HepG2 (cell line): ENCODE measurements at regions not wholly inside any gene's neighbourhood (a gene's known extent, or its start where the extent isn't known, plus 50 kb on each side); places are given as distances from the start of the nearest gene placed in this dataset.
"Not testable (repeated sequence)": the region's sequence is repeated elsewhere in the genome, so short reads cannot be mapped to it uniquely, and the experiment has no call there.

Experiments used
- ATAC-seq: fragments of 200-7000 bp; cut with Tn5 transposase; 3 replicates; pipeline ENCODE4 v1.9.1; 2020; ENCODE audit warnings: mild to moderate bottlenecking, moderate library complexity
- BruUV-seq: library from RNA; stranded (reverse); fragments of 400-500 nt; replicated peaks from 2 replicates; lab custom pipeline; 2021; lab: Mats Ljungman, UMichigan
- CTCF ChIA-PET: fragments of 300-600 bp; formaldehyde crosslinking; extraction: SDS; loops from one replicate; lab custom pipeline; 2021; ENCODE audit warnings: low total read pairs, inconsistent platforms, low intra/inter-chr PET ratio; lab: Yijun Ruan, JAX
- POLR2A ChIA-PET: fragments of 350-600 bp; sonication (Branson Sonifier 250); formaldehyde crosslinking; loops from one replicate; lab custom pipeline; 2020; ENCODE audit warnings: antibody characterized with exemption, inconsistent platforms; lab: Yijun Ruan, JAX
- DNase-seq: peaks from one replicate; pipeline ENCODE4 v3.0.0-alpha.2; 2015; ENCODE audit warnings: low spot score
- FAIRE-seq: peaks from 3 replicates; lab custom pipeline; 2011; peaks lifted over from hg19 to GRCh38; lab: Jason Lieb, UNC
- H2AFZ ChIP-seq: one replicate; pipeline ENCODE4 v1.6.1; 2011; ENCODE audit warnings: low read length, inconsistent platforms
- H3K27ac ChIP-seq: fragments of 300-600 bp; 3 replicates; pipeline ENCODE4 v1.8.0; 2011; ENCODE audit warnings: mixed run types, mild to moderate bottlenecking, mixed read lengths, low read length, inconsistent platforms; ENCODE audit not compliant: insufficient read depth; ENCODE audit errors: extremely low read length
- H3K27me3 ChIP-seq, 2 experiments: fragments of 200-600 bp in 1 of 2; 2 replicates in 1 of 2; 3 replicates in 1 of 2; pipeline versions ENCODE4 v1.6.0 to v1.8.0; 2011; ENCODE audit warnings: low read length in 2 of 2, mild to moderate bottlenecking in 2 of 2, moderate library complexity in 2 of 2, inconsistent platforms in 1 of 2; ENCODE audit not compliant: insufficient read depth in 2 of 2, control insufficient read depth in 1 of 2
- H3K36me3 ChIP-seq, 2 experiments: fragments of 200-600 bp in 1 of 2; replicated peaks in 1 of 2; 2 replicates in 1 of 2; 3 replicates in 1 of 2; pipeline versions ENCODE4 v1.5.1 to v1.8.0; 2011; ENCODE audit warnings: low read length in 2 of 2, inconsistent platforms in 1 of 2; ENCODE audit not compliant: insufficient read depth in 2 of 2, control insufficient read depth in 1 of 2
- H3K4me1 ChIP-seq: 2 replicates; pipeline ENCODE4 v1.5.1; 2012; ENCODE audit warnings: low read length, inconsistent platforms; ENCODE audit not compliant: insufficient read depth
- H3K4me2 ChIP-seq: 2 replicates; pipeline ENCODE4 v1.6.0; 2011; ENCODE audit warnings: low read depth, low read length, inconsistent platforms
- H3K4me3 ChIP-seq, 3 experiments: fragments of 200-600 bp in 1 of 3; sonication (generic), shearing (Covaris generic) in 1 of 3; replicated peaks in 1 of 3; 2 replicates each; pipeline ENCODE4 v1.5.1; 2011 to 2016; ENCODE audit warnings: low read length in 3 of 3, inconsistent platforms in 2 of 3, low read depth in 2 of 3, mild to moderate bottlenecking in 2 of 3, control low read depth in 1 of 3, mixed read lengths in 1 of 3; ENCODE audit not compliant: insufficient read depth in 1 of 3
- H3K79me2 ChIP-seq: one replicate; pipeline ENCODE4 v1.6.1; 2011; ENCODE audit warnings: low read length, inconsistent platforms; ENCODE audit not compliant: insufficient read depth
- H3K9ac ChIP-seq: 2 replicates; pipeline ENCODE4 v1.6.0; 2011; ENCODE audit warnings: mild to moderate bottlenecking, low read depth, low read length, inconsistent platforms; ENCODE audit not compliant: insufficient read depth
- H3K9me3 ChIP-seq: 2 replicates; pipeline ENCODE4 v1.5.1; 2012; ENCODE audit warnings: mild to moderate bottlenecking, low read length
- H4K20me1 ChIP-seq: 2 replicates; pipeline ENCODE4 v1.6.0; 2011; ENCODE audit warnings: inconsistent platforms, mild to moderate bottlenecking, low read length, moderate library complexity; ENCODE audit not compliant: insufficient read depth
- EZH2 ChIP-seq: conservative IDR thresholded peaks from 2 replicates; pipeline ENCODE4 v1.6.1; 2012; ENCODE audit warnings: mild to moderate bottlenecking, low read depth, low read length, moderate library complexity
- MAFK ChIP-seq, 2 experiments: IDR thresholded peaks in 1 of 2; conservative IDR thresholded peaks in 1 of 2; 2 replicates each; pipeline ENCODE4 v1.6.1; 2011; ENCODE audit warnings: improper control_type of control experiment in 2 of 2, low read length in 2 of 2
- MLX ChIP-seq: IDR thresholded peaks from 2 replicates; pipeline ENCODE4 v1.6.1; 2016
- TMF1 ChIP-seq: sonication (generic); formaldehyde crosslinking; IDR thresholded peaks from 2 replicates; pipeline ENCODE4 v1.8.1; 2022; ENCODE audit warnings: low read depth, missing genetic modification reagents
- ZNF431 ChIP-seq: sonication (generic); formaldehyde crosslinking; IDR thresholded peaks from 2 replicates; pipeline ENCODE4 v1.9.0; 2022; ENCODE audit warnings: missing genetic modification reagents, low read depth, mild to moderate bottlenecking, borderline replicate concordance
- WGBS: methylation state at CpG from one replicate; pipeline ENCODE4 v1.1.6; 2017; ENCODE audit warnings: low lambda C conversion rate; 5-methylcytosine and 5-hydroxymethylcytosine counted together
- in situ Hi-C: cut with HindIII; loops from 2 replicates; pipeline ENCODE4 v1.10.0; 2017; ENCODE audit warnings: low pct_unique_long_range_greater_than_20kb; ENCODE audit not compliant: extremely low pct_ligation_motif_present
- intact Hi-C: fragments of 100-400 bp; cut with micrococcal nuclease; formaldehyde crosslinking; loops from one replicate; pipeline ENCODE4 v1.10.0; 2022; ENCODE audit not compliant: unreplicated experiment
- TF ChIP-seq, protein P1 (sequence below): sonication (generic); formaldehyde crosslinking; IDR thresholded peaks from 2 replicates; pipeline ENCODE4 v1.8.0; 2023; ENCODE audit warnings: mild to moderate bottlenecking, missing genetic modification reagents

DNA sequence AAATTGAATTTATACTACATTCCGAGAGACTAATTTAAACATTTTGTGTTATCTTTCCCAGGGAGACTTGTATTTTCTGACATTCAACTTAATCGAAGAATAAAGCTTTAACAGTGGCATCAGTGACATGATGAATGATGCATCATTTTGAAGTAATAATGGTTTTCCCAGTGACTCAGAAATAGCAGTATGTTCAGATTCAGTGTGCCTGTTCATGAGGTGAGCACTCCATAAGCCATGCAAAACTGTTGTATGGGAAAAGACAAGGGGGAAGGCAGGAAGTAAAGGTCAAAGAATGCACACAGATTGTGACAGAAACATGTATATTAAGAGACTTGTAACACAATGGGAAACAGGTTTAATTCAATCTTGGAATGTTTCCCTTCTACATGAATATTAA, 1348.2 kb upstream of the GJE1 start (continued):
- TF ChIP-seq, protein P1, sequence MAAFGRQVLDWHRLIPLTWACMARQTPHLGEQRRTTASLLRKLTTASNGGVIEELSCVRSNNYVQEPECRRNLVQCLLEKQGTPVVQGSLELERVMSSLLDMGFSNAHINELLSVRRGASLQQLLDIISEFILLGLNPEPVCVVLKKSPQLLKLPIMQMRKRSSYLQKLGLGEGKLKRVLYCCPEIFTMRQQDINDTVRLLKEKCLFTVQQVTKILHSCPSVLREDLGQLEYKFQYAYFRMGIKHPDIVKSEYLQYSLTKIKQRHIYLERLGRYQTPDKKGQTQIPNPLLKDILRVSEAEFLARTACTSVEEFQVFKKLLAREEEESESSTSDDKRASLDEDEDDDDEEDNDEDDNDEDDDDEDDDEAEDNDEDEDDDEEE (CRISPR knock-in tag) = no peak
- no peak for TF ChIP-seq MLX
- no peak for TF ChIP-seq TMF1 (CRISPR knock-in tag)
- no peak for TF ChIP-seq EZH2
- no peak for TF ChIP-seq ZNF431

DNA sequence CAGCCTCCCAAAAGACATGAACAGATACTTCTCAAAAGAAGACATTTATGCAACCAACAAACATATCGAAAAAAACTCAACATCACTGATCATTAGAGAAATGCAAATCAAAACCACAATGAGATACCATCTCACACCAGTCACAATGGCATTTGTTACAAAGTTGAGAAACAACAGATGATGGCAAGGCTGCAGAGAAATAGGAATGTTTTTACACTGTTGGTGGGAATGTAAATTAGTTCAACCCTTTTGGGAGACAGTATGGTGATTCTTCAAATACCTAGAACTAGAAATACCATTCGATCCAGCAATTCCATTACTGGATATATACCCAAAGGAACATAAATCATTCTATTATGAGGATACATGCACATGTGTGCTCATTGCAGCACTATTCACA, 1349.2 kb upstream of the GJE1 start:
- WGBS = 66% methylated on average over 2 of the region's 2 CpGs
- H3K27ac ChIP-seq, H3K4me2 ChIP-seq, FAIRE-seq, CTCF ChIA-PET, H3K4me1 ChIP-seq, ATAC-seq, POLR2A ChIA-PET, H3K9me3 ChIP-seq: not testable (repeated sequence)
- 0 out of 4 replicates have a peak, but pooled peaks of 1 of the 2 experiments have one; percentile 16 for TF ChIP-seq MAFK (conservative IDR thresholded peaks at IDR 0.05 in 1 of 2, IDR thresholded peaks at IDR 0.05 in 1 of 2; ENCODE audit: low read length in 2 of 2)
- TF ChIP-seq, all 625 proteins: peak for 1; not testable (repeated sequence) for 624
- BruUV-seq, DNase-seq, H3K4me3 ChIP-seq, H3K27me3 ChIP-seq, H4K20me1 ChIP-seq, intact Hi-C loops, in situ Hi-C loops, H2AFZ ChIP-seq, H3K79me2 ChIP-seq, H3K36me3 ChIP-seq, H3K9ac ChIP-seq: not testable (repeated sequence)
